PFSK-1 (cell line): ENCODE measurements at regions not wholly inside any gene's neighbourhood (a gene's known extent, or its start where the extent isn't known, plus 50 kb on each side); places are given as distances from the start of the nearest gene placed in this dataset.

Source experiments
- FOXP2 ChIP-seq: optimal IDR thresholded peaks from 2 replicates; pipeline ENCODE3; 2011; ENCODE audit warnings: borderline replicate concordance, control low read depth, inconsistent platforms; ENCODE audit not compliant: insufficient read depth; ENCODE audit errors: extremely low read length, extremely low read depth
- POLR2AphosphoS5 ChIP-seq: IDR thresholded peaks from 2 replicates; pipeline ENCODE4 v1.6.1; 2012; ENCODE audit warnings: low read depth, mild to moderate bottlenecking, control low read depth, low read length, moderate library complexity
- REST ChIP-seq, 2 experiments: IDR thresholded peaks; 2 replicates each; pipeline versions ENCODE4 v1.6.1 to v1.8.0; 2011 to 2012; ENCODE audit warnings: low read depth in 2 of 2, low read length in 2 of 2, control low read depth in 1 of 2, inconsistent platforms in 1 of 2, mild to moderate bottlenecking in 1 of 2, moderate library complexity in 1 of 2; ENCODE audit not compliant: insufficient read depth in 1 of 2
- SIN3A ChIP-seq: IDR thresholded peaks from 2 replicates; pipeline ENCODE4 v1.6.1; 2012; ENCODE audit warnings: mild to moderate bottlenecking, low read length, moderate library complexity, borderline replicate concordance; ENCODE audit not compliant: insufficient read depth
- TAF1 ChIP-seq: IDR thresholded peaks from 2 replicates; pipeline ENCODE4 v1.6.1; 2012; ENCODE audit warnings: low read length, control low read depth, borderline replicate concordance; ENCODE audit not compliant: insufficient read depth

DNA sequence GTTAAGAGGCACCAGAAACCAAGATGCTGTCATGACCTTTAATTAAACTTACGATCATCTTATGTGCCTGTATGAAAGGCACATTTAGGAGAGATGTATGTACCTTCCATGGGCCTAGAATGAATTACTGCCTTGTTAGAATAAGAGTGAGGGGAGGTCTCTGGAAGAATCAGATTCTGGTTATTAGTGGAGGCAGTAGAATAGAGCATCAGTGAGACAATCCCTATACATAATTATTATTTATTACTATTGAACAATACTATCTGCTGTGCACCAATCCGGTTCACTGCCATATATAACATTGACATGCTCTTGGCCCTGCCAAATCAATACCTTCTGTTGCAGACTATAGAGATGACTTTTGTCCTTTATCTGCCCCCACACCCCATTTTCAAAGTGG, 776.5 kb downstream of the DHX35 start:
- TF ChIP-seq TAF1 (no peak), REST (IDR thresholded peaks at IDR 0.05; ENCODE audit: insufficient read depth in 1 of 2, low read depth in 2 of 2, low read length in 2 of 2) (no peak), FOXP2 (no peak), SIN3A (no peak), POLR2AphosphoS5 (no peak)

GRCh38 chr20:39736434-39737327, 774.5 kb downstream of the DHX35 start:
- TF ChIP-seq POLR2AphosphoS5 = no peak
- no peak for TF ChIP-seq FOXP2
- no peak for TF ChIP-seq SIN3A
- no peak for TF ChIP-seq REST (IDR thresholded peaks at IDR 0.05; ENCODE audit: insufficient read depth in 1 of 2, low read depth in 2 of 2, low read length in 2 of 2)
- no peak for TF ChIP-seq TAF1

- TF ChIP-seq REST (IDR thresholded peaks at IDR 0.05; ENCODE audit: insufficient read depth in 1 of 2, low read depth in 2 of 2, low read length in 2 of 2) (no peak), FOXP2 (no peak), POLR2AphosphoS5 (no peak), SIN3A (no peak), TAF1 (no peak)
These were observed 757.1 kb downstream of the DHX35 start for GRCh38 chr20:39719293-39719692.

DNA sequence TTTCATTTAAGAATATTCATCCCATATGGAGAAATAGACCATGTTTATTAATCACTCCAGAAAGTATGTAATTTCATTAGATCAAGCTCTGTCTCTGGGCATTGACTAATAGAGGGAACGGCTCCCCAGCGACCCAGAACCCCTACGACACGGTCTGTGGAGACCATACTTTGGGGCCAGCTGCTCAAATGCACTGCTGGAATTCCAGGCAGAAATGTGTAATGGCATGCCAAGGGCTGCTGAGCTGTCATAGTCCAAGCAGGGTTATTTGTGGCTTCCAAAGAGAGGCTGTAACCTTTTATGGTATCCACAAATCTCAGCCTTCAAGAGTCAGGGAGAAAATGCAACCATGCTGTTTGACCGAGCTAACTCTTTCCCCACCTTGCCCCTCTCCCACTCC, 755.8 kb downstream of the DHX35 start:
- no peak for TF ChIP-seq REST (IDR thresholded peaks at IDR 0.05; ENCODE audit: insufficient read depth in 1 of 2, low read depth in 2 of 2, low read length in 2 of 2)
- TF ChIP-seq FOXP2 = no peak
- no peak for TF ChIP-seq SIN3A
- TF ChIP-seq POLR2AphosphoS5 = no peak
- no peak for TF ChIP-seq TAF1
